ENCODE measurements at regions not wholly inside any gene's neighbourhood (a gene's known extent, or its start where the extent isn't known, plus 50 kb on each side); places are given as distances from the start of the nearest gene placed in this dataset.
A peak's percentile ranks its signal among the peaks of the same experiment; 100 is the strongest.

- no peak for ATAC-seq
- peak overlapping the region in 2 of 4 donors; percentile 9 to 10 for H3K27ac ChIP-seq
- H3K36me3 ChIP-seq, result no peaks in the 10 kb centered on the region
- H3K4me3 ChIP-seq, result no peak overlapping the region
- H3K4me1 ChIP-seq, result peaks cover 3 to 37% (median 3%) of the 10 kb centered on the region in 3 donors
- WGBS, 2 donors (ENCODE audit: low coverage in 1 of 2), result 16 to 37% methylated on average over 6 of the region's 6 CpGs
- TF ChIP-seq POLR2AphosphoS5 (IDR thresholded peaks at IDR 0.05), result no peak
- TF ChIP-seq CTCF (IDR thresholded peaks at IDR 0.05), result no peak
- TF ChIP-seq POLR2A (IDR thresholded peaks at IDR 0.05), result no peak
- TF ChIP-seq EP300 (IDR thresholded peaks at IDR 0.05), result no peak
- no peaks in the 10 kb centered on the region for H3K9me3 ChIP-seq
- no peaks in the 10 kb centered on the region for H3K27me3 ChIP-seq
Observed at GRCh38 chr2:18930971-18931370, 341.6 kb upstream of the NT5C1B start.

- peak; percentile 36 for ATAC-seq
- peak; percentile 60 for TF ChIP-seq POLR2AphosphoS5 (IDR thresholded peaks at IDR 0.05)
- TF ChIP-seq CTCF (IDR thresholded peaks at IDR 0.05), result no peak
- Histone ChIP-seq H3K4me3 (no peak overlapping the region), H3K27ac (peak overlapping the region; percentile 39 to 59 (median 47)), H3K27me3 (no peaks in the 10 kb centered on the region), H3K36me3 (no peaks in the 10 kb centered on the region), H3K4me1 (peaks cover 5 to 57% (median 7%) of the 10 kb centered on the region in 3 donors), H3K9me3 (no peaks in the 10 kb centered on the region)
- 60 to 76% methylated on average over 2 to 3 of the region's 3 CpGs for WGBS, 2 donors (ENCODE audit: low coverage in 1 of 2)
Observed at GRCh38 chr2:18927525-18928232, 338.3 kb upstream of the NT5C1B start.

GRCh38 chr2:18926631-18927524 lies 337.5 kb upstream of the NT5C1B start:
- Histone ChIP-seq H3K27me3 (no peaks in the 10 kb centered on the region), H3K36me3 (no peaks in the 10 kb centered on the region), H3K9me3 (no peaks in the 10 kb centered on the region), H3K27ac (no peak overlapping the region), H3K4me3 (no peak overlapping the region), H3K4me1 (peaks cover 5 to 57% (median 7%) of the 10 kb centered on the region in 3 donors)
- 86 to 97% methylated on average over 6 to 9 of the region's 9 CpGs for WGBS, 2 donors (ENCODE audit: low coverage in 1 of 2)
- TF ChIP-seq CTCF (IDR thresholded peaks at IDR 0.05) (no peak), POLR2A (IDR thresholded peaks at IDR 0.05) (no peak), EP300 (IDR thresholded peaks at IDR 0.05) (no peak), POLR2AphosphoS5 (IDR thresholded peaks at IDR 0.05) (no peak)
- no peak for ATAC-seq

- 18 to 29% methylated on average over 2 of the region's 2 CpGs for WGBS, 2 donors (ENCODE audit: low coverage in 1 of 2)
- H3K4me3 ChIP-seq, result no peak overlapping the region
- TF ChIP-seq EP300 (IDR thresholded peaks at IDR 0.05), result no peak
- no peak for TF ChIP-seq POLR2A (IDR thresholded peaks at IDR 0.05)
- TF ChIP-seq POLR2AphosphoS5 (IDR thresholded peaks at IDR 0.05), result no peak
- TF ChIP-seq CTCF (IDR thresholded peaks at IDR 0.05), result no peak
Observed at GRCh38 chr2:18925296-18925695, 335.9 kb upstream of the NT5C1B start.

More at GRCh38 chr2:18925296-18925695, 335.9 kb upstream of the NT5C1B start:
- Histone ChIP-seq H3K4me1 (peaks cover 4 to 46% (median 5%) of the 10 kb centered on the region in 3 donors), H3K9me3 (no peaks in the 10 kb centered on the region), H3K27ac (peak overlapping the region in 1 of 4 donors; percentile 24), H3K36me3 (no peaks in the 10 kb centered on the region), H3K27me3 (no peaks in the 10 kb centered on the region)
- ATAC-seq, result no peak

All from gastroesophageal sphincter (tissue), 4 donors.